HG03565 (cell line): ENCODE measurements at regions not wholly inside any gene's neighbourhood (a gene's known extent, or its start where the extent isn't known, plus 50 kb on each side); places are given as distances from the start of the nearest gene placed in this dataset.

ENCODE experiments used
- ATAC-seq: cut with Tn5 transposase; IDR thresholded peaks from one replicate; pipeline ENCODE4 v1.9.1; 2021; ENCODE audit warnings: mild to moderate bottlenecking, moderate library complexity; ENCODE audit not compliant: unreplicated experiment

- no peak for ATAC-seq
Measured at GRCh38 chr13:100817928-100818327, 143.3 kb upstream of the TMTC4 start.

- ATAC-seq: no peak
Measured at GRCh38 chr13:100815476-100816046, 141.0 kb upstream of the TMTC4 start.

GRCh38 chr13:100812982-100813584 is 138.5 kb upstream of the TMTC4 start:
- ATAC-seq: no peak

- ATAC-seq: no peak
Measured at GRCh38 chr13:100811928-100812327, 137.3 kb upstream of the TMTC4 start.

GRCh38 chr13:100811024-100811865 is 136.7 kb upstream of the TMTC4 start:
- ATAC-seq: no peak

- ATAC-seq: no peak
Measured at GRCh38 chr13:100810481-100810880, 135.9 kb upstream of the TMTC4 start.

- no peak for ATAC-seq
Measured at GRCh38 chr13:100809856-100810255, 135.3 kb upstream of the TMTC4 start.

GRCh38 chr13:100809129-100809390 is 134.5 kb upstream of the TMTC4 start:
- no peak for ATAC-seq

GRCh38 chr13:100808330-100809128 is 133.9 kb upstream of the TMTC4 start:
- ATAC-seq: no peak

GRCh38 chr13:100803091-100803490 is 128.5 kb upstream of the TMTC4 start:
- no peak for ATAC-seq

- ATAC-seq: no peak
Measured at GRCh38 chr13:100800283-100800875, 125.8 kb upstream of the TMTC4 start.

GRCh38 chr13:100798739-100799361 is 124.3 kb upstream of the TMTC4 start:
- ATAC-seq: no peak

GRCh38 chr13:100797921-100798320 is 123.3 kb upstream of the TMTC4 start:
- no peak for ATAC-seq

GRCh38 chr13:100796463-100796862 is 121.9 kb upstream of the TMTC4 start:
- ATAC-seq: no peak

GRCh38 chr13:100794575-100794974 is 120.0 kb upstream of the TMTC4 start:
- no peak for ATAC-seq

- ATAC-seq: no peak
Measured at GRCh38 chr13:100790405-100790804, 115.8 kb upstream of the TMTC4 start.

GRCh38 chr13:100789968-100790367 is 115.4 kb upstream of the TMTC4 start:
- peak; percentile 95 for ATAC-seq

- no peak for ATAC-seq
Measured at GRCh38 chr13:100789481-100789880, 114.9 kb upstream of the TMTC4 start.

GRCh38 chr13:100789025-100789424 is 114.4 kb upstream of the TMTC4 start:
- ATAC-seq: no peak

GRCh38 chr13:100788540-100788939 is 113.9 kb upstream of the TMTC4 start:
- no peak for ATAC-seq

- no peak for ATAC-seq
Measured at GRCh38 chr13:100787899-100788298, 113.3 kb upstream of the TMTC4 start.
